HEK293T (cell line): ENCODE measurements at regions not wholly inside any gene's neighbourhood (a gene's known extent, or its start where the extent isn't known, plus 50 kb on each side); places are given as distances from the start of the nearest gene placed in this dataset.

Experiments used
- ARNT ChIP-seq: fragments of 450-650 bp; IDR thresholded peaks from 2 replicates; pipeline ENCODE4 v1.6.1; 2017; ENCODE audit warnings: mild to moderate bottlenecking
- SP1 ChIP-seq: fragments of 450-650 bp; IDR thresholded peaks from 2 replicates; pipeline ENCODE4 v1.6.1; 2017
- SUZ12 ChIP-seq: fragments of 450-650 bp; IDR thresholded peaks from 2 replicates; pipeline ENCODE4 v1.6.1; 2016; ENCODE audit warnings: mild to moderate bottlenecking

DNA sequence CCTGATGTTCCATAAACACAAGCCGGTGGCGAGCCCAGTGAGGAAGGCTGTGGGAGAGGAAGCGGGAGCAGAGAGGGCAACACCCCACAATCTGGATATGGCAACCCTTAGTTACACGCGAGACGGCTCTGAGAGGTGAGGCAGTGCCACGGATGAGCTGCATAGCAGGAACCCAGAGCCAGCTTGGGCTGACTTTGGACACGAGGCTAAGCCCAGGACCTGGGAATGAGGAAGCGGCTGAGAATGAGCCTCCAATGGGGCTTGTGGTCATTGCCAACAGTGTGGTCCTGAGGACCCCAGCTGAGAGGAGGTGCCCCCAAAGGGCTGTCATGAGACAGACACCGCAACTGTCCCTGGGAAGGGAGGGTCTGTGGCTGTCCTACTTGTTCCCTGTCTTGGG lies 160.0 kb upstream of the SMIM23 start:
- TF ChIP-seq SUZ12: no peak
- no peak for TF ChIP-seq SP1
- TF ChIP-seq ARNT: no peak
